Calu3 (cell line): ENCODE measurements at regions not wholly inside any gene's neighbourhood (a gene's known extent, or its start where the extent isn't known, plus 50 kb on each side); places are given as distances from the start of the nearest gene placed in this dataset.

Source experiments
- BruUV-seq: library from RNA; stranded (reverse); fragments of 400-500 nt; replicated peaks from 2 replicates; lab custom pipeline; 2021; lab: Mats Ljungman, UMichigan
- CTCF ChIA-PET: fragments of 300-600 bp; sonication (Branson Sonifier 250); formaldehyde crosslinking; loops from one replicate; lab custom pipeline; 2022; ENCODE audit warnings: antibody characterized with exemption; lab: Charles Lee
- DNase-seq: peaks from one replicate; pipeline ENCODE4 v3.0.0; 2022
- H3K27ac Mint-ChIP-seq: one replicate; pipeline ENCODE4 v1.8.0; 2022; ENCODE audit warnings: mixed read lengths; ENCODE audit not compliant: unreplicated experiment
- H3K27me3 Mint-ChIP-seq: one replicate; pipeline ENCODE4 v1.8.0; 2022; ENCODE audit warnings: mixed read lengths; ENCODE audit not compliant: unreplicated experiment
- H3K36me3 Mint-ChIP-seq: one replicate; pipeline ENCODE4 v1.8.0; 2022; ENCODE audit warnings: mild to moderate bottlenecking, moderate library complexity, mixed read lengths; ENCODE audit not compliant: insufficient read depth, unreplicated experiment
- H3K4me1 Mint-ChIP-seq: one replicate; pipeline ENCODE4 v1.8.0; 2022; ENCODE audit warnings: mild to moderate bottlenecking, low read depth, mixed read lengths; ENCODE audit not compliant: unreplicated experiment
- H3K4me3 Mint-ChIP-seq: one replicate; pipeline ENCODE4 v1.8.0; 2022; ENCODE audit warnings: mild to moderate bottlenecking, low read depth, moderate library complexity, mixed read lengths; ENCODE audit not compliant: unreplicated experiment
- H3K9me3 Mint-ChIP-seq: one replicate; pipeline ENCODE4 v1.8.0; 2022; ENCODE audit warnings: low read depth, mixed read lengths; ENCODE audit not compliant: unreplicated experiment
- CTCF ChIP-seq: fragments of 200-600 bp; IDR thresholded peaks from one replicate; pipeline ENCODE4 v1.8.0; 2022; ENCODE audit warnings: antibody characterized with exemption; ENCODE audit not compliant: unreplicated experiment
- intact Hi-C: fragments of 100-400 bp; cut with micrococcal nuclease; formaldehyde crosslinking; loops from one replicate; pipeline ENCODE4 v1.10.0; 2022; ENCODE audit not compliant: unreplicated experiment

- DNase-seq, result no peak
- CTCF ChIA-PET, result no interaction called here
- no peak for TF ChIP-seq CTCF
- BruUV-seq, result no TSS peak
- intact Hi-C loops, result no loop called here
- Mint-ChIP-seq H3K9me3 (peaks cover 6% of the 10 kb centered on the region), H3K27ac (no peak overlapping the region), H3K4me3 (no peak overlapping the region), H3K27me3 (no peaks in the 10 kb centered on the region), H3K4me1 (no peaks in the 10 kb centered on the region), H3K36me3 (no peaks in the 10 kb centered on the region)
Measured at GRCh38 chr4:94015956-94016355, 187.4 kb downstream of the ATOH1 start.

GRCh38 chr4:94032754-94033153 is 174.9 kb upstream of the SMARCAD1 start:
- CTCF ChIA-PET, result no interaction called here
- DNase-seq, result no peak
- intact Hi-C loops, result no loop called here
- TF ChIP-seq CTCF, result no peak
- no peaks in the 10 kb centered on the region for H3K4me1 Mint-ChIP-seq
- H3K9me3 Mint-ChIP-seq, result no peaks in the 10 kb centered on the region
- H3K4me3 Mint-ChIP-seq, result no peak overlapping the region
- BruUV-seq, result no TSS peak
- H3K36me3 Mint-ChIP-seq, result no peaks in the 10 kb centered on the region
- H3K27ac Mint-ChIP-seq, result no peak overlapping the region
- no peaks in the 10 kb centered on the region for H3K27me3 Mint-ChIP-seq

- Mint-ChIP-seq H3K9me3 (no peaks in the 10 kb centered on the region), H3K27ac (no peak overlapping the region), H3K4me1 (no peaks in the 10 kb centered on the region), H3K4me3 (no peak overlapping the region), H3K36me3 (no peaks in the 10 kb centered on the region), H3K27me3 (no peaks in the 10 kb centered on the region)
- TF ChIP-seq CTCF, result no peak
- no peak for DNase-seq
- intact Hi-C loops, result no loop called here
- no TSS peak for BruUV-seq
- CTCF ChIA-PET, result no interaction called here
Measured at GRCh38 chr4:94036964-94037363, 170.7 kb upstream of the SMARCAD1 start.

GRCh38 chr4:94038195-94038594 is 169.5 kb upstream of the SMARCAD1 start:
- Mint-ChIP-seq H3K4me3 (no peak overlapping the region), H3K36me3 (no peaks in the 10 kb centered on the region), H3K9me3 (no peaks in the 10 kb centered on the region), H3K27me3 (no peaks in the 10 kb centered on the region), H3K4me1 (no peaks in the 10 kb centered on the region), H3K27ac (no peak overlapping the region)
- BruUV-seq, result no TSS peak
- DNase-seq, result no peak
- intact Hi-C loops, result no loop called here
- CTCF ChIA-PET, result no interaction called here
- no peak for TF ChIP-seq CTCF
